Glutamatergic neuron (in vitro differentiated cells): ENCODE measurements at regions not wholly inside any gene's neighbourhood (a gene's known extent, or its start where the extent isn't known, plus 50 kb on each side); places are given as distances from the start of the nearest gene placed in this dataset.

Experiments used
- DNase-seq: peaks from one replicate; pipeline ENCODE4 v3.0.0; 2022
- H3K27ac Mint-ChIP-seq: one replicate; pipeline ENCODE4 v1.8.0; 2020; ENCODE audit warnings: mild to moderate bottlenecking, mixed read lengths, inconsistent platforms; ENCODE audit not compliant: unreplicated experiment
- H3K27me3 Mint-ChIP-seq: one replicate; pipeline ENCODE4 v1.8.0; 2020; ENCODE audit warnings: mild to moderate bottlenecking, moderate library complexity, mixed read lengths, inconsistent platforms; ENCODE audit not compliant: unreplicated experiment
- H3K36me3 Mint-ChIP-seq: one replicate; pipeline ENCODE4 v1.8.0; 2020; ENCODE audit warnings: mild to moderate bottlenecking, mixed read lengths, inconsistent platforms; ENCODE audit not compliant: unreplicated experiment
- H3K4me1 Mint-ChIP-seq: one replicate; pipeline ENCODE4 v1.8.0; 2020; ENCODE audit warnings: mild to moderate bottlenecking, low read depth, mixed read lengths, inconsistent platforms; ENCODE audit not compliant: unreplicated experiment
- H3K4me3 Mint-ChIP-seq: one replicate; pipeline ENCODE4 v1.8.0; 2020; ENCODE audit warnings: mild to moderate bottlenecking, mixed read lengths, inconsistent platforms; ENCODE audit not compliant: unreplicated experiment
- H3K9me3 Mint-ChIP-seq: one replicate; pipeline ENCODE4 v1.8.0; 2020; ENCODE audit warnings: mild to moderate bottlenecking, moderate library complexity, mixed read lengths, inconsistent platforms; ENCODE audit not compliant: unreplicated experiment
- CTCF ChIP-seq: fragments of 200-600 bp; sonication (generic); IDR thresholded peaks from one replicate; pipeline ENCODE4 v1.5.0; 2021; ENCODE audit not compliant: partially characterized antibody, unreplicated experiment

GRCh38 chr2:42901076-42901640 is 108.8 kb upstream of the HAAO start:
- Mint-ChIP-seq H3K27ac (no peak overlapping the region), H3K9me3 (peaks cover 6% of the 10 kb centered on the region), H3K4me1 (peaks cover 13% of the 10 kb centered on the region), H3K27me3 (no peaks in the 10 kb centered on the region), H3K4me3 (no peak overlapping the region), H3K36me3 (peaks cover 5% of the 10 kb centered on the region)
- no peak for DNase-seq
- TF ChIP-seq CTCF: no peak

GRCh38 chr2:42900289-42900891 is 108.0 kb upstream of the HAAO start:
- peaks cover 6% of the 10 kb centered on the region for H3K9me3 Mint-ChIP-seq
- DNase-seq: no peak
- H3K36me3 Mint-ChIP-seq: peaks cover 5% of the 10 kb centered on the region
- H3K4me1 Mint-ChIP-seq: peaks cover 10% of the 10 kb centered on the region
- TF ChIP-seq CTCF: no peak
- no peak overlapping the region for H3K4me3 Mint-ChIP-seq
- H3K27ac Mint-ChIP-seq: no peak overlapping the region
- no peaks in the 10 kb centered on the region for H3K27me3 Mint-ChIP-seq

- DNase-seq: no peak
- TF ChIP-seq CTCF: no peak
- Mint-ChIP-seq H3K4me3 (no peak overlapping the region), H3K27ac (no peak overlapping the region), H3K9me3 (peaks cover 4% of the 10 kb centered on the region), H3K36me3 (peaks cover 5% of the 10 kb centered on the region), H3K4me1 (peaks cover 2% of the 10 kb centered on the region), H3K27me3 (no peaks in the 10 kb centered on the region)
These were observed 105.0 kb upstream of the HAAO start for GRCh38 chr2:42897358-42897757.

GRCh38 chr2:42895791-42896135 is 103.4 kb upstream of the HAAO start:
- Mint-ChIP-seq H3K36me3 (peaks cover 9% of the 10 kb centered on the region), H3K9me3 (peaks cover 4% of the 10 kb centered on the region), H3K27me3 (peaks cover 2% of the 10 kb centered on the region), H3K4me1 (peaks cover 2% of the 10 kb centered on the region), H3K27ac (no peak overlapping the region), H3K4me3 (no peak overlapping the region)
- no peak for TF ChIP-seq CTCF
- no peak for DNase-seq

GRCh38 chr2:42895134-42895790 is 102.9 kb upstream of the HAAO start:
- TF ChIP-seq CTCF: no peak
- H3K9me3 Mint-ChIP-seq: peaks cover 4% of the 10 kb centered on the region
- DNase-seq: no peak
- H3K27ac Mint-ChIP-seq: no peak overlapping the region
- H3K4me3 Mint-ChIP-seq: no peak overlapping the region
- H3K4me1 Mint-ChIP-seq: no peaks in the 10 kb centered on the region
- H3K36me3 Mint-ChIP-seq: peaks cover 9% of the 10 kb centered on the region
- peaks cover 2% of the 10 kb centered on the region for H3K27me3 Mint-ChIP-seq
